Adrenal gland (tissue), 9 donors: ENCODE measurements at regions not wholly inside any gene's neighbourhood (a gene's known extent, or its start where the extent isn't known, plus 50 kb on each side); places are given as distances from the start of the nearest gene placed in this dataset.

ENCODE experiments used
- DNase-seq, 7 donors: peaks; one replicate each; pipeline ENCODE4 v3.0.0-alpha.2; 2019 to 2020
- H3K27ac ChIP-seq, 5 donors: fragments of 200-600 bp; sonication (generic) in 4 of 5; 1 replicate in 3 of 5; 2 replicates in 2 of 5; pipeline versions ENCODE4 v1.5.1 to v1.8.0; 2016 to 2020; ENCODE audit warnings: mild to moderate bottlenecking in 1 of 5
- H3K27me3 ChIP-seq: fragments of 200-600 bp; 2 replicates; pipeline ENCODE4 v1.8.0; 2021
- H3K36me3 ChIP-seq, 2 donors: fragments of 200-600 bp; replicated peaks in 1 of 2; 1 replicate in 1 of 2; 2 replicates in 1 of 2; pipeline versions ENCODE4 v1.5.1 to v1.8.0; 2018 to 2022
- H3K4me1 ChIP-seq, 2 donors: fragments of 200-600 bp; replicated peaks in 1 of 2; 1 replicate in 1 of 2; 2 replicates in 1 of 2; pipeline versions ENCODE4 v1.5.1 to v1.8.0; 2018 to 2021
- H3K4me3 ChIP-seq, 4 donors: fragments of 200-600 bp; sonication (generic) in 3 of 4; one replicate each; pipeline ENCODE4 v1.5.1; 2016 to 2018
- H3K9me3 ChIP-seq, 3 donors: fragments of 200-600 bp; sonication (generic) in 1 of 3; replicated peaks in 1 of 3; 1 replicate in 2 of 3; 2 replicates in 1 of 3; pipeline versions ENCODE4 v1.5.1 to v1.8.0; 2016 to 2021
- CTCF ChIP-seq, 6 experiments: fragments of 450-650 bp in 4 of 6; fragments of 200-600 bp in 2 of 6; sonication (generic) in 1 of 6; IDR thresholded peaks; 1 replicate in 5 of 6; 2 replicates in 1 of 6; pipeline versions ENCODE4 v1.5.1 to v1.8.0; 2016 to 2021; ENCODE audit warnings: antibody characterized with exemption in 6 of 6, mild to moderate bottlenecking in 2 of 6, moderate library complexity in 1 of 6
- POLR2A ChIP-seq, 2 donors: fragments of 450-650 bp; IDR thresholded peaks; one replicate each; pipeline ENCODE4 v1.6.1; 2017; ENCODE audit warnings: antibody characterized with exemption in 2 of 2, mild to moderate bottlenecking in 2 of 2, moderate library complexity in 1 of 2
- WGBS, 4 donors: extraction: QIAGEN DNeasy Blood & Tissue Kit in 2 of 4; methylation state at CpG; one replicate each; pipeline versions ENCODE4 v1.1.5 to v1.1.7; 2013 to 2017; 5-methylcytosine and 5-hydroxymethylcytosine counted together
- intact Hi-C, 2 donors: fragments of 100-400 bp; cut with DNase I; formaldehyde crosslinking; loops; one replicate each; pipeline versions ENCODE4 v1.14.1 to v1.15.0; 2022 to 2023
- donor health status: healthy with polysubstance abuse.
- donor health status: Bipolar disorder and iron deficiency.
- donor health status: DM: yes; HTN: yes; CAD: no.
- donor health status: DM: no; HTN: no; CAD: no.
- donor health status: DM: no; HTN: no; CAD: no.

DNA sequence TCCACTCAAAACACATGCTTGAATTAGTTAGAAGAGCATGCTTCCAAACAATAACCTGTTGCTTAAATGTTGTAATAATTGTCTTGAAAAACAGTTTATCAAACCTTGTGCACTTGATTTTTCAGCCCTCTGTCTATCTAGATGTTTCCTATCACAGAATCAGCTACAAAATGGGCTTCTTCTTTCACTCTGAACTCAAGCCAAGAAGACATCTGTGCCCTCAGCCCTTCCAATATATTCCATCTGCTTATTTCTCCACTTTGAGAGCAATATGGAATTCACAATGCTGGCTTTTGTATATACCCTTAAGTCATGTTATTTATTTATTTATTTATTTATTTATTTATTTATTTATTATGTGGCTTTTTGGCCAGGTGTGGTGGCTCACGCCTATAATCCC lies 234.2 kb downstream of the TOX3 start:
- Histone ChIP-seq H3K9me3 (no peaks in the 10 kb centered on the region), H3K4me1 (no peaks in the 10 kb centered on the region), H3K27me3 (no peaks in the 10 kb centered on the region), H3K4me3 (no peak overlapping the region), H3K36me3 (no peaks in the 10 kb centered on the region), H3K27ac (no peak overlapping the region)
- intact Hi-C loops, result no loop called here
- DNase-seq, result no peak
- TF ChIP-seq CTCF (IDR thresholded peaks at IDR 0.05), result no peak
- 78 to 96% (median 91%) methylated on average over 1 of the region's 1 CpG for WGBS, 4 donors

DNA sequence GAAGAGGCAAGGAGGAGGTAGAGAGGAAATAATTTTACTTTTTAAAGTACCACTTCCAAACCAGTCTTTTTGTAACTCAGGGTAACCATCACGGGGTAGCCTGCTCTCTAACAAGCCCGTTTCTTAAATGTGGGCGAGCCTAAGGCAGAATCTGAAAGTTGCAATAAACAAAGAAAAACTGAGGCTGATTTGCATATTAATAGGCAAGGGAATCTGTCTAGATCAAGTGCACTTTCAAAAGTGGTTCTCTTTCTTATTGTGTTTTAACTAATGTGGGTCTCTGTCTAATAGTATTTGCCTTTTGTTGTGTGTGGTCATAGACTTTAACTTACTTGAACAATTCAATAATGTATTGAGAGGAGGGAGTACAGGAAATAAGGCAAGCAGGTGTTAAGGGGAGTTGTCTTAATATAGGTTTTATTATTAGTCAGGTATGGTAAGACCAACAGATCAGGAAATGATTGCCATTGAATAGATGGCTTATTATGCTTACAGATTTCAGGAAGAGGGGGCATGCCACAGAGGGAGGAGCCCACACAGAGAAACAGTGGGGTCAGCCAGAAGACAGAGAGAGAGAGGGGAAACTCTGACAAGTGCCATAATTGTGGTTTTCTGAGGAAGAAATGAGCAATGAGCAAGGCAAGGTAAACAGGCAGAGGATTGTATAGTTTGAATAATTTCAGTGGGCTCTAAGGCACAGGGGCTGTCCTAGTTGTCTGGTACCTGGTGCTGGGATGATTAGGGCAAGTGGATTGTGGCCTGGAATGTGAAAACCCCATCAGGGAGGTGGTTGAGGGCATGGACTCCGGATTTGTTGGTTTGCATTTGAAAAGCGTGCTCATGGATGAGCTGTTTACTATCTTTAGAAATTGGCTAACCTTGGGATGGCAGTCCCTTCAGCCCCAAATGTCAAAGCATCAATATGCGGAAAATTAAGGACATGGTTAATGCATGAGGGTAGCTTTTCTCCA lies 237.2 kb downstream of the TOX3 start:
- Histone ChIP-seq H3K27ac (no peak overlapping the region), H3K4me1 (no peaks in the 10 kb centered on the region), H3K4me3 (no peak overlapping the region), H3K27me3 (no peaks in the 10 kb centered on the region), H3K36me3 (no peaks in the 10 kb centered on the region), H3K9me3 (no peaks in the 10 kb centered on the region)
- DNase-seq, result no peak
- WGBS, 4 donors, result 54 to 60% (median 57%) methylated on average over 6 of the region's 6 CpGs
- TF ChIP-seq POLR2A (IDR thresholded peaks at IDR 0.05) (no peak), CTCF (IDR thresholded peaks at IDR 0.05) (no peak)
- intact Hi-C loops, result no loop called here

DNA sequence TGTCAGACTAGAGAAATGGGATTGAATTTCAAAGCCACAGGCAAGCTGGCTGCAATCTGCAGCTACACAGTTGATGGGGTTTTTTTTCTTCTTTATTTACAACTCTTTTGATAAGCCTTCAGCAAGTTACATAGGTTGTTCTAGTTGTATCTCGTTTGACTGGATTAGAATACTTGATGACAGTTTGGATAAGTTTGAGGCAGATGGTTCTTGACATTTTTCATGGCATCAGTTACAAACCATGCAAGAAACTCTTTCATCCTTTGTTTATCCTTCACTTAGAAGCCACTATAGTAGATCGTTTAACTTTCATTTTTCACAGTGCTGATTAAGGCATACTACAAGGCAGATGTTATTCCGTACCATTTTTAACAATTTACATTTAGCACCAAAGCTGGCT lies 238.9 kb downstream of the TOX3 start:
- no peak for DNase-seq
- no peaks in the 10 kb centered on the region for H3K4me1 ChIP-seq
- no peak overlapping the region for H3K27ac ChIP-seq
- H3K36me3 ChIP-seq, result no peaks in the 10 kb centered on the region
- no peak overlapping the region for H3K4me3 ChIP-seq
- H3K27me3 ChIP-seq, result no peaks in the 10 kb centered on the region
- H3K9me3 ChIP-seq, result no peaks in the 10 kb centered on the region
- intact Hi-C loops, result no loop called here
- TF ChIP-seq CTCF (IDR thresholded peaks at IDR 0.05) (no peak), POLR2A (IDR thresholded peaks at IDR 0.05) (no peak)
- 19 to 29% (median 22%) methylated on average over 3 of the region's 3 CpGs for WGBS, 4 donors

- Histone ChIP-seq H3K36me3 (no peaks in the 10 kb centered on the region), H3K4me1 (no peaks in the 10 kb centered on the region), H3K27ac (no peak overlapping the region), H3K27me3 (no peaks in the 10 kb centered on the region), H3K9me3 (no peaks in the 10 kb centered on the region), H3K4me3 (no peak overlapping the region)
- DNase-seq, result no peak
- intact Hi-C loops, result no loop called here
- no peak for TF ChIP-seq POLR2A (IDR thresholded peaks at IDR 0.05)
- TF ChIP-seq CTCF (IDR thresholded peaks at IDR 0.05), result no peak
- WGBS, 4 donors, result 64 to 77% (median 69%) methylated on average over 4 of the region's 4 CpGs
Observed at GRCh38 chr16:52301026-52301425, 245.9 kb downstream of the TOX3 start.
